ENCODE measurements at regions not wholly inside any gene's neighbourhood (a gene's known extent, or its start where the extent isn't known, plus 50 kb on each side); places are given as distances from the start of the nearest gene placed in this dataset.

- Histone ChIP-seq H3K27ac (ENCODE audit: insufficient read depth, low read length) (no peak overlapping the region), H3K23ac (ENCODE audit: low read depth, low read length) (no peak overlapping the region), H3K4me3 (ENCODE audit: insufficient read depth, low read depth, low read length) (no peak overlapping the region), H2BK15ac (ENCODE audit: low read depth, low read length) (no peak overlapping the region), H3K36me3 (ENCODE audit: control insufficient read depth, insufficient read depth, low read length) (no peaks in the 10 kb centered on the region), H2BK20ac (ENCODE audit: low read depth, low read length) (no peak overlapping the region), H3K4me2 (ENCODE audit: low read depth, low read length) (no peak overlapping the region), H4K8ac (ENCODE audit: low read depth in 2 of 2, low read length in 2 of 2) (no peak overlapping the region), H2AK5ac (ENCODE audit: low read depth, low read length) (no peak overlapping the region), H2AFZ (replicated peaks; ENCODE audit: low read length, poor library complexity) (no peak overlapping the region), H3K79me1 (ENCODE audit: low read depth in 1 of 2, low read length in 2 of 2) (no peaks in the 10 kb centered on the region), H3K9me3 (ENCODE audit: control insufficient read depth, insufficient read depth, low read length) (no peaks in the 10 kb centered on the region), H4K91ac (ENCODE audit: insufficient read depth, low read depth, low read length) (no peak overlapping the region), H3K9me1 (ENCODE audit: insufficient read depth, low read length) (peaks cover 11% of the 10 kb centered on the region; the same call in 1 of the 2 replicates), H3K14ac (replicated peaks; ENCODE audit: low read depth, low read length) (no peak overlapping the region), H3K27me3 (ENCODE audit: control insufficient read depth, insufficient read depth, low read length) (peaks cover 11% of the 10 kb centered on the region; the same call in 1 of the 2 replicates), H4K20me1 (ENCODE audit: insufficient read depth, low read length) (no peaks in the 10 kb centered on the region), H3K9ac (ENCODE audit: low read depth, low read length) (no peak overlapping the region), H3K4me1 (ENCODE audit: control insufficient read depth, insufficient read depth, low read length) (peaks cover 20% of the 10 kb centered on the region), H4K5ac (ENCODE audit: low read depth, low read length) (no peak overlapping the region), H3K18ac (ENCODE audit: low read depth, low read length) (no peak overlapping the region), H3K56ac (ENCODE audit: extremely low read depth, insufficient read depth, low read length) (no peak overlapping the region), H2AK9ac (replicated peaks; ENCODE audit: low read depth, low read length, poor library complexity) (no peak overlapping the region), H2BK5ac (ENCODE audit: low read depth, low read length, poor library complexity, severe bottlenecking) (no peak overlapping the region), H2BK120ac (ENCODE audit: low read depth, low read length) (no peak overlapping the region), H3K4ac (ENCODE audit: low read depth, low read length) (no peak overlapping the region)
- no peak for DNase-seq
- WGBS, 2 experiments (ENCODE audit: extremely low coverage in 2 of 2, insufficient read length in 1 of 2): 77% methylated on average over 4 of the region's 7 CpGs; no CpG with 5 or more reads in 1 of the 2 experiments
- CTCF ChIA-PET: no interaction called here
- no peak for TF ChIP-seq FOS (IDR thresholded peaks at IDR 0.05; ENCODE audit: low read depth, low read length)
- TF ChIP-seq, protein P1, sequence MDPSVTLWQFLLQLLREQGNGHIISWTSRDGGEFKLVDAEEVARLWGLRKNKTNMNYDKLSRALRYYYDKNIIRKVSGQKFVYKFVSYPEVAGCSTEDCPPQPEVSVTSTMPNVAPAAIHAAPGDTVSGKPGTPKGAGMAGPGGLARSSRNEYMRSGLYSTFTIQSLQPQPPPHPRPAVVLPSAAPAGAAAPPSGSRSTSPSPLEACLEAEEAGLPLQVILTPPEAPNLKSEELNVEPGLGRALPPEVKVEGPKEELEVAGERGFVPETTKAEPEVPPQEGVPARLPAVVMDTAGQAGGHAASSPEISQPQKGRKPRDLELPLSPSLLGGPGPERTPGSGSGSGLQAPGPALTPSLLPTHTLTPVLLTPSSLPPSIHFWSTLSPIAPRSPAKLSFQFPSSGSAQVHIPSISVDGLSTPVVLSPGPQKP (IDR thresholded peaks at IDR 0.05; ENCODE audit: borderline replicate concordance, low read depth, low read length): no peak
- TF ChIP-seq MAFK (IDR thresholded peaks at IDR 0.05; ENCODE audit: low read depth, low read length): no peak
- TF ChIP-seq RCOR1 (IDR thresholded peaks at IDR 0.05; ENCODE audit: insufficient replicate concordance, low read length): no peak
- no peak for TF ChIP-seq RAD21 (IDR thresholded peaks at IDR 0.05; ENCODE audit: low read length)
- TF ChIP-seq POLR2A (IDR thresholded peaks at IDR 0.05; ENCODE audit: low read depth, low read length): no peak
- TF ChIP-seq USF2 (IDR thresholded peaks at IDR 0.05; ENCODE audit: low read depth, low read length): no peak
- TF ChIP-seq RFX5 (IDR thresholded peaks at IDR 0.05; ENCODE audit: low read depth, low read length): no peak
- TF ChIP-seq CEBPB (IDR thresholded peaks at IDR 0.05; ENCODE audit: low read depth, low read length): no peak
- no peak for TF ChIP-seq MAZ (IDR thresholded peaks at IDR 0.05; ENCODE audit: borderline replicate concordance, low read depth, low read length)
- TF ChIP-seq, protein P2, sequence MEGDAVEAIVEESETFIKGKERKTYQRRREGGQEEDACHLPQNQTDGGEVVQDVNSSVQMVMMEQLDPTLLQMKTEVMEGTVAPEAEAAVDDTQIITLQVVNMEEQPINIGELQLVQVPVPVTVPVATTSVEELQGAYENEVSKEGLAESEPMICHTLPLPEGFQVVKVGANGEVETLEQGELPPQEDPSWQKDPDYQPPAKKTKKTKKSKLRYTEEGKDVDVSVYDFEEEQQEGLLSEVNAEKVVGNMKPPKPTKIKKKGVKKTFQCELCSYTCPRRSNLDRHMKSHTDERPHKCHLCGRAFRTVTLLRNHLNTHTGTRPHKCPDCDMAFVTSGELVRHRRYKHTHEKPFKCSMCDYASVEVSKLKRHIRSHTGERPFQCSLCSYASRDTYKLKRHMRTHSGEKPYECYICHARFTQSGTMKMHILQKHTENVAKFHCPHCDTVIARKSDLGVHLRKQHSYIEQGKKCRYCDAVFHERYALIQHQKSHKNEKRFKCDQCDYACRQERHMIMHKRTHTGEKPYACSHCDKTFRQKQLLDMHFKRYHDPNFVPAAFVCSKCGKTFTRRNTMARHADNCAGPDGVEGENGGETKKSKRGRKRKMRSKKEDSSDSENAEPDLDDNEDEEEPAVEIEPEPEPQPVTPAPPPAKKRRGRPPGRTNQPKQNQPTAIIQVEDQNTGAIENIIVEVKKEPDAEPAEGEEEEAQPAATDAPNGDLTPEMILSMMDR (conservative IDR thresholded peaks at IDR 0.05; ENCODE audit: low read depth, low read length): no peak
- no peak for TF ChIP-seq CHD1 (IDR thresholded peaks at IDR 0.05; ENCODE audit: low read depth, low read length)
- no peak for TF ChIP-seq NFE2L2 (IDR thresholded peaks at IDR 0.05; ENCODE audit: low read depth, low read length)
- no peak for TF ChIP-seq BHLHE40 (IDR thresholded peaks at IDR 0.05; ENCODE audit: low read depth, low read length)
- no peak for TF ChIP-seq SMC3 (IDR thresholded peaks at IDR 0.05; ENCODE audit: low read depth, low read length)
- no peak for TF ChIP-seq MXI1 (IDR thresholded peaks at IDR 0.05; ENCODE audit: borderline replicate concordance, low read depth, low read length)
- POLR2A ChIA-PET (ENCODE audit: unreplicated experiment): no interaction called here
- BruUV-seq (replicated peaks): no TSS peak
- ATAC-seq (ENCODE audit: low read depth): no peak
- in situ Hi-C loops (cut with MboI; ENCODE audit: low sequenced_read_pairs) (loop anchor here (25.0 kb wide), 1 partner anchor 192 kb away; the partner anchor contains the start of gene EFNB1), intact Hi-C loops (cut with micrococcal nuclease) (no loop called here), dilution Hi-C loops (cut with HindIII; ENCODE audit: low sequenced_read_pairs, unreplicated experiment) (no loop called here)
Measured at GRCh38 chrX:69029771-69030170, 135.5 kb downstream of the PJA1 start.

Data from IMR-90 (cell line).